A172 (cell line): ENCODE measurements at regions not wholly inside any gene's neighbourhood (a gene's known extent, or its start where the extent isn't known, plus 50 kb on each side); places are given as distances from the start of the nearest gene placed in this dataset.
"Not testable (repeated sequence)": the region's sequence is repeated elsewhere in the genome, so short reads cannot be mapped to it uniquely, and the experiment has no call there.

Source experiments
- DNase-seq: peaks from one replicate; pipeline ENCODE4 v3.0.0-alpha.2; 2015; ENCODE audit warnings: low spot score

DNA sequence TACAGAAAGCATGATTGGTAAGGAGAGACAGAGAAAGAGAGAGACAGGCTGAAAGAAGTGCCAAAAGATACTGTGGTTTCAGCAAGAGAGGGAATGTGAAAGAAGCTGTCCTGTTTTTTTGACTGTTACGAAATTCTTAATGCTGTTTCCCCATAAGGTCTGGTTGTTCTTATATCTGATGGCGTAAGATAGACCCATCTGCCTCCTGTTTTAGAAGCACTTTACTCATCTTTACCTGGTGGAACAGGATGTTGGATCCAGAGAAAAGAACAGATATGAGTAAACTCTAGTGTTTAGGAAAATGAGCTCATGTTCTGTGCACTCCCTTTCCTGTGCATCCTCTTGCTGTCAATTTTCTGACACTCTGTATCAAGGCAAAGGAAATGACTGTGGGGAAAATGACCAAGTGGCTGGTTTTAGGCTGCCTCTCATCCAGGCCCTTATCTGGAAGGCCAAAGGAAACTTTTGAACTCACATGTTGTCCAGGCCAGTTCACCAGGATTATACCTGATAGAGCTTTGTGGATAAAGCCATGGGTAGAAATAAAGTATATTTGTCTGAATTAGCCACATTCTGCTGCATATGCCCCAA lies 311.7 kb upstream of the HTR2C start:
- no peak for DNase-seq

DNA sequence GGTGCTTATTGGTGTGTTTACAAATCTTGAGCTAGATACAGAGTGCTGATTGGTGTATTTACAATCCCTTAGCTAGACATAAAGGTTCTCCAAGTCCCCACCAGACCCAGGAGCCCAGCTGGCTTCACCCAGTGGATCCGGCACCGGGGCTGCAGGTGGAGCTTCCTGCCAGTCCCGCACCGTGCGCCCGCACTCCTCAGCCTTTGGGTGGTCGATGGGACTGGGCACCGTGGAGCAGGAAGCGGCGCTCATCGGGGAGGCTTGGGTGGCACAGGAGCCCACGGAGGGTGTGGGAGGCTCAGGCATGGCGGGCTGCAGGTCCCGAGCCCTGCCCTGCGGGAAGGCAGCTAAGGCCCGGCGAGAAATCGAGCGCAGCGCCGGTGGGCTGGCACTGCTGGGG lies 313.5 kb upstream of the HTR2C start:
- not testable (repeated sequence) for DNase-seq

DNA sequence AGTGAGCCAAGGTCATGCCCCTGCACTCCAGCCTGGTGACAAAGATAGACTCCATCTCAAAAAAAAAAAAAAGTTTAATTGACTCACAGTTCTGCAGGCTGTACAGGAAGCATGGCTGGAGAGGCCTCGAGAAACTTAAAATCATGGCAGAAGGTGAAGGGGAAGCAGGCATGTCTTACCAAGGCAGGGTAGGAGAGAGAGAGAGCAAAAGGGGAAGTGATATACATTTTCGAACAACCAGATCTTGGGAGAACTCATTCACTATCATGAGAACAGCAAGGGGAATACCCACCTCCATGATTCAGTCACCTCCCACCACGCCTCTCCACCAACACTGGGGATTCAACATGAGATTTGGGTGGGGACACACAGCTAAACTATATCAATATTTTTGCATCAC lies 315.2 kb upstream of the HTR2C start:
- no peak for DNase-seq

DNA sequence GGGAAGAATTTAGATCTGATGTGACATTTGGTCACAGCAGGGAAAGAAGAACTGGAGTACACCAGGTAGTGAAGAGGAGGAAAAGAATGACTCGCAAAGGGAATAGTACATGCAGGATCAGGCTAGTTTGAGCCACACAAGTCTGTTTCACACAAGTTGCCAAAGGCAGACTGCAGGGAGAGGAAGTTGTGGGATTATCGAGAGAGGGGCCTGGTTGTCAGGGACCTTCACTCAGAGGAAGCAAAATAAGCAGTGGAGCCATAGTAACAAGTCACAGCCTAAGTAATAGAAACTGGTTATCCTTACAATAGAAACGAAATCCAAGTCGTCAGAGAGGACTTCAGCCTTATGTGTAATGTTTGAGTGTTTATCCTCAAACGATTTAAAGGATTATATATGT lies 316.7 kb upstream of the HTR2C start:
- no peak for DNase-seq

DNA sequence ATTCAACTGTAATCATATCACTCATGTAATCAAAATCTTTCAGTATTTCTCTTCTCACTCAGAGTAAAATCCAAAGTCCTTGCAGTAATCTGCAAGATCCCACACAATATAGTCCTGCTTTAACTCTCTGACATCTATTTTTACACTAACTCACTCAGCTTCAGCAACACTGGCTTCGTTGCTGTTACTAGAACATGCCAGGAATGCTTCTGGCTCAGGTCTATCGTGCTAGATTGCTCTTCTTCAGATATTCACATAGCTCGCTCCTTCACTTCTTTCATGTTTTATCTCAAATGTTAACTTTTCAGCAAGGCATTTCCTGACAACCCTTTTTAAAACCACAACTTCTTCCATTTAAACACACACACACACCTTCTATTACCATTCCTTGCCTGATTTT lies 331.7 kb upstream of the HTR2C start:
- DNase-seq, result no peak

DNA sequence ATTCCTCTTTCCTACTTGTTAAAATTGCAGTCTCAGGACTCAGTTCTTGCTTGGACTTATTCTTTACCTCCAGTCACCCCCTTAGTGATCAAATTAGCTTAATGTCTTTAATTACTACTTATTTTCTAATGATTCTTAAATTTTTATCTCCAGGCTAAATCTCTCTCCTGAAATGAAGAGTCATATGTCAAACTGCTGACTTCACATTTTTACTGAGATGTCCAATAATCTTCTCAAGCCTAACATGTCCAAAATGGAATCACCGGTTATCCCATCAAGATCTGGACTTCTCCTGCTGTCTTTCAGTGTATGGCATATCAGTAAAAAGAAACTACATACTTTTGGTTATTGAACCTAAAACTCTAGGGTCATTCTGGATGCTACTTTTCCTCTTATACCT lies 332.3 kb upstream of the HTR2C start:
- DNase-seq, result no peak

DNA sequence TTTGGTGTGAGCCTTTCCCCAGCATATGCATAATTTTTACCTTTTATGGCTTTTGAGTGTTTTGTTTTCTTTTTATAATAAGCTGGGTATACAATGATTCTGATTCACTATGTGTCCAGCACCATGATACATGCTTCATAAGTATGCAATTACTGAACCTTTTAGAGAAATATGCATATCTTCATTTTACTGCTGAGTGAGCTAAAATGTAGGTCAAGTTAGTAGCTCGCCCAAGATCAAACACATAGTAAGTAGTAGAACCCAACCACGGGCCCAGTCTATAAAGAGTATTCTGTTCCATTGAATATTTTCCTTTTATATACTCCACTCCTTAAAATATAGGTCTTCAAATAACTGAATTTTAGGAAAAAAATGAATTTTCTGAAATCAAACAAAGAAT lies 362.4 kb upstream of the HTR2C start:
- no peak for DNase-seq

DNA sequence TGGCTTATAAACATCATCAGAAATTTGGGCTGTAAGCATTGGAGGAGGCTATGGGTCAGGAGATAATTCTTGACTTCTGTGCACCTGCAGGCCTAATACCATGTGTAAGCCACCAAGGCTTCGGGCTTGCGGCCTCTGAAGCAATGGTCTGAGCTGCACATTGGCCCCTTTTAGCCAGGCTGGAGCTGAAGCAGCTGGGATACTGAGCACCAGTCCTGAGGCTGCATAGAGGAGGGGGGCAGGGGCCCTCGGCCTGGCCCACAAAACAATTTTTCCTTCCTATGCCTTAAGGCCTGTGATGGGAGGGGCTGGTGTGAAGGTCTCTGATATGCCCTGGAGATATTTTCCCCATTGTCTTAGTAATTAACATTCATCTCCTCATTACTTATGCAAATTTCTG lies 373.0 kb upstream of the HTR2C start:
- DNase-seq, result no peak

DNA sequence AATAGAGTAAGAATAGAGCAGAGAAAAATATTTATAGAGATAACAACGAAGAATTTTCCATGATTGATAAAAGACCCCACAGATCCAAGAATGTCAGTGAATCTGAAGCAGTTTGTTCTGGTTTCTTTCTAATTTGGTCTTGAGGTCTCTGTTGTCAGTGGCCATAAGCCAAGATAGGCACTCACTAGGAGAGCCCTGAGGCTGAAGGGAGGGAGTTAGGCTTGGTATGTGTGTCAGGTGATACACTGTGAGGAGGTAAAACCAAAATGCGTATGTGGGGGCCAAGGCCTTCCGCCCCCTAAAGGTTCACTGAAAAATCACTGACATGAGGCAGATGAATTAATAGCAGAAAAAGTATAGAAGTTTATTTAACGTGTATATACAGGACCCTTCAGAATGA lies 382.3 kb upstream of the HTR2C start:
- DNase-seq, result no peak

DNA sequence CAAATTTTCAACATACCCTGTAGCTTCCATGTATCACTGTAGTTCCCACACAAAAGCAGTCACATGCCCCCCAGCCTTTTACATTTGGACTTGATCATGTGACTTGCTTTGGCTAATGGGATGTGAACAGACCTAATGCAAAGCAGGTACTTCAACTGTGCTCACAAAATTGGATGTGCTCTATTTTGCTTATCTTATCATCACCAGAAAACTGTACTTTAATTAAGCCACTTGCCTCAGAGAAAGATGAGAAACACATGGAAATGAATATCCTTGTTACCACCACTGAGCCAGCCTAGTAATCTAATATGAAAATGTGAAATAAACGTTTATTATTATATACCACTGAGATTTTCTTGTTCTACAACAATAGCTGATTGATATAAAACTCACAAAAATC lies 402.7 kb upstream of the HTR2C start:
- DNase-seq, result no peak

DNA sequence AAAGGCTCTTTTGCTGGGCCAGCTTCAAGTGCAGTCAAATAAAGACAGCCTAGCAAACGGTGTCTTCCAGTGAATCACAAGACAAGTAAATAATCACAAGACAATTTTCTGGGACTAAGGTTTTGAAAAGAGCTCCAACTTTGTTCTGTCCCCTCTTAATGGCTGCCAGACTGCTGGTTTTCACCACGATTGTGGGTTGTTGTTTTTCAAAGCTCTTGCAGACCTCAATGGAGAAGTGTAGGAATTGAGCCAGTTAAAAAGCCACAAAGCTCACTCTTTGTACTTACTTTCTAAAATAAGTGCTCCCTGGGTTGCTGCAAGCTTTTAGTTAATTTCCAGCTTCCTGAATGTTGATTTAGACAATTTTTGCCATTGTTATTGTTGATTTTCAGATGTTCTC lies 405.8 kb upstream of the HTR2C start:
- DNase-seq, result no peak

DNA sequence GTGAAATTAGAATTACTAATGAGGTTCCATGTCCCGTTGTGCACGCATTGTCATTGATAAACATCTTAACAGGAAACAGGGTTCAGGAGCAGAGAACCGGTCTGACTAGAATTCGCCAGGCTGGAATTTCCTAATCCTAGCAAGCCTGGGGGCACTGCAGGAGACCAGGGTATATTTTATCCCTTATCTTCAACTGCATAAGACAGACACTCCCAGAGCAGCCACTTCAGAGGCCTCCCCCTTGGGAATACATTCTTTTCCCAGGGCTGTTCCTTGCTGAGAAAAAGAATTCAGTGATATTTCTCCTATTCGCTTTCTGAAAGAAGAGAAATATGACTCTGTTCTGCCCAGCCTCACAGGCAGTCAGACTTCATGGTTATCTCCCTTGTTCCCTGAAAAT lies 416.6 kb upstream of the HTR2C start:
- not testable (repeated sequence) for DNase-seq

DNA sequence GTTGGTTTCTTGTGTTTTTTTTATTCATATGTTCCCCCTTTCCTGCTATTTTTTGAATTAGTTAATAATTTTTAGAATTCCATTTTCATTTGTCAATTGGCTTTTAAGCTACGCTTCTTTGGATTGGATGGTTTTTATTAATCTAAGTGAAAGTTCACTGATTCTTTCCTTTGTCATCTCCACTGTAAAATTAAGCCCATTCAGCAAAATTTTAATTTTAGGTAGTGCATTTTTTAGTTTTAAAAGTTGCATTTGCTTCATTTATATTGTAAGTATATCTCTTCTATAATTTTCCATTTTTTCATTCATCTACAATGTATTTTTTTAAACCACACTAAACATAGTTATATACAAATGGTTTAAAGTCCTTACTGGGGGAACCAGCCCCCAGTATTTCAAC lies 417.3 kb upstream of the HTR2C start:
- DNase-seq, result no peak

DNA sequence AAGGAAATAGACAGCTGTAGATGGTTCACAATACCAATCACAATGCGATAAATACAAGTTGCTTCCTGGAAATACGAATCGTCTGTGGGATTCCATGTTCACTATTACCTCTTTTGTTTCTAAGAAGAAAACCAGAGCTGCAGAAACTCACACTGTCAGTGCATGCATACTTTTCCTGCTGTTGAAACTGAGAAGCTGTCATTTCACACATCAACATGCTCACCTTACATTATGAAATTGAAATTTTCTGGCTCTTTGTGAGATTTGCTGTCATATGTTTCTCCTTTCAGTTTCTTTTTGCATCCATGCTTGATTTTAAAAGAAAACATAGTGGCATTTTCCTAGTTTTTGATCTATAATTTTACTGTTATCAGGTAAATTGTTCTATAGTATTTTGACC lies 418.3 kb upstream of the HTR2C start:
- DNase-seq, result no peak

DNA sequence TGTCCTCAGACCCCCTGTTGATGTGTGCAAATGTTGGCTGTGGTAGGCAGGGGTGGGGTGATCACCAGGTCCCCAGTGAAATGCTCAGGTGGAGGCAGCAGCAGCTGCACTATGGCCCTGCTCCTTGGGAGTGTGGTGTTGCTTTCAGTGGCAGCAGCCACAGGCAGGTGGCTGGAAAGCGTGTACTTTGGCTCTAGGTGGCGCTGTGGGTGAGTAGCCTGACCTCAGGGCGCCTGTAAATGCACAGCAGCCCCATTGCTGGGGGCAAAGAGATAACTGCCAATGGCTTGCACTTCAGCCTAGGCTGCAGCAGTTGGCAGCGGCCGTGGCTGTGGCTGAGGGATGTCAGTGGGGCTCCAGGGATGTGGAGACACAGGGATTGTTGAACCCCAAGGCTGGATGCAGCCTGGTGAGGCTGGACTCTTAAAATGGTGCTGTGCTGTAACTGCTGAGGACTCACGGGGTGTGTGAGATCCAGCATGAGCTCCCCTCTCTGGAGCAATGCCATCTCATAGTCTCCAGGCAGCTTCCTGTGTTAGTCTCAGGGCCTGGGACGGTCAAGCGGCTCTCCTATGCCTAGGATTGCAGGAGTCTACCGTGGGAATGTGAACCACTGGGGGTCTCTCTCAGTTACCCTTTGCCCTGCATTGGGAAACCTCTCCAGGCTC lies 421.7 kb upstream of the HTR2C start:
- DNase-seq, result no peak

DNA sequence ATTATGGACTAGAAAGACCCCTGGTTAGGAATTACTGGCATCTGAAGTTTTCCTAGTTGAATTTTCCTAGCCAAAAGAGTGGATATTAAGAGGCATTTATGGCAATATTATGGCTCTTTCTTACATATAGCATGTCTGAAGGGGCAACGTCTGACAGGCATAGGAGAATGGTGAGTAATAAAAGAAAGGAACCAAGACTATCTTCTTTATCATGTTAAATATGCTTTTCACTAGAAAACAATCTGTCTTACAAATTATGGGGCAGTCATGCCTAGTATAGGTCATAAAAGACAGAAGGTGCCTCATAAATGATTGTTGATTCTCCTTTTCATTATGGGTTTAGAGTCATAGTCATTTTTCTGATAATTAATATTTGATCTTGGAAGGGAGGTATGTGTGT lies 431.1 kb upstream of the HTR2C start:
- no peak for DNase-seq

DNA sequence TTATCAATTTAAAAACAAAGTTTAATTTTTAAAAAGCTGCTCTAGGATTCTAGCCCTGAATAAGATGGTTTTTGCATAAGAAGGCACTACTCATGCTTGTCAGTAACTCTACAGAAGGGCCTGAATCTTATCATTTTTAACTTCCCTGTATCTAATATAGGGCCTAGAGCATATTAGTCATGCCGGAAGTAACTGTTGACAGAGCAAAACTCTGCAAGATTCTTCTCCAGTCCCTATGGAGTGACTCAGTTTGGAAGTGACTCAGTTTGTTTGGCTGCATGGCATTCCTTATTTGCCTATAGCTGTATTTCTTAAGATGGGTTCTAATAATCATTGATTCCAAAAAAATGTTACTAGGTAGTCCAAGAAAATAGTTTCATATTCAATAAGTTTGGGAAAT lies 431.8 kb upstream of the HTR2C start:
- DNase-seq, result peak; percentile 70

DNA sequence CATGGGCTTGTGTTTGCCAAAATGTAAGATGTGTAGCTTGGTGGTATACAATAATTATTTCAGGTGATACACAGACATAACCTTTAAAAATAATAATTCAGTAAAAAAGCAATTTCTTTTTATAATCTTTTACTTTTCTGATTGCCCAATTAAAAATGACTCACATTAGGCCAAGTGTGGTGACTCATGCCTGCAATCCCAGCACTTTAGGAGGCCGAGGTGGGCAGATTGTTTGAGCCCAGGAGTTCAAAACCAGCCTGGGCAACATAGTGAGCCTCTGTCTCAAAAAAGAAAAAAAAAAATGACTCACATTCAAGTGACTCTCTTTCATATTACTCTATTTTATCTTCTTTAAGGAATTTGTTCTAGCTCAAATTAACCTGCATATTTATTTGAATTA lies 449.4 kb upstream of the HTR2C start:
- DNase-seq, result no peak

DNA sequence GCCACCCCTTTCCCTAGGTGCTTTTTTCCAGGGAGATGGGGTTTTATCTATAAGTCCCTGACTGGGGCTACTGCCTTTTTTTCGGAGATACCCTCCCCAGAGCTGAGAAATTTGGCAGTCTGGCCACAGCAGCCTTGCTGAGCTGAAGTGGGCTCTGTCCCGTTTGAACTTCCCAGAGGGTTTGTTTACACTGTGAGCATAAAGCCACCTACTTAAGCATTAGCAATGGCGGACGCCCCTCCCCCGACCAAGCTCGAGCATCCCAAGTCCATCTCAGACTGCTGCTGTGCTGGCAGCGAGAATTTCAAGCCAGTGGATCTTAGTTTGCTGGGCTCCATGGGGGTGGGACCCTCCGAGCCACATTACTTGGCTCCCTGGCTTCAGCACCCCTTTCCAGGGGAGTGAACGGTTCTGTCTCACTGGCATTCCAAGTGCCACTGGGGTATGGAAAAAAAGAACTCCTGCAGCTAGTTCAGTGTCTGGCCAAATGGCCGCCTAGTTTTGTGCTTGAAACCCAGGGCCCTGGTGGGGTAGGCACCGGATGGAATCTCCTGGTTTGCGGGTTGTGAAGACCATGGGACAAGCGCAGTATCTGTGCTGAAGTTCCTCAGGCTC lies 456.4 kb upstream of the HTR2C start:
- no peak for DNase-seq

DNA sequence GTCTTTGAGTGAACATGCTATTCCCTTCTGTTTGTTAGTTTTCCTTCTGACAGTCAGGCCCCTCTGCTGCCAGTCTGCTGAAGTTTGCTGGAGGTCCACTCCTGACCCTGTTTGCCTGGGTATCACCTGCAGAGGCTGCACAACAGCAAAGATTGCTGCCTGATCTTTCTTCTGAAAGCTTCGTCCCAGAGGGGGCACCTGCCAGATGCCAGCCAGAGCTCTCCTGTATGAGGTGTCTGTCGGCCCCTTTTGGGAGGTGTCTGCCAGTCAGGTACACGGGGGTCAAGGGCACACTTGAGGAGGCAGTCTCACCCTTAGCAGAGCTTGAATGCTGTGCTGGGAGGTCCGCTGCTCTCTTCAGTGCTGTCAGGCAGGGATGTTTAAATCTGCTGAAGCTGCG lies 456.9 kb upstream of the HTR2C start:
- DNase-seq, result no peak

DNA sequence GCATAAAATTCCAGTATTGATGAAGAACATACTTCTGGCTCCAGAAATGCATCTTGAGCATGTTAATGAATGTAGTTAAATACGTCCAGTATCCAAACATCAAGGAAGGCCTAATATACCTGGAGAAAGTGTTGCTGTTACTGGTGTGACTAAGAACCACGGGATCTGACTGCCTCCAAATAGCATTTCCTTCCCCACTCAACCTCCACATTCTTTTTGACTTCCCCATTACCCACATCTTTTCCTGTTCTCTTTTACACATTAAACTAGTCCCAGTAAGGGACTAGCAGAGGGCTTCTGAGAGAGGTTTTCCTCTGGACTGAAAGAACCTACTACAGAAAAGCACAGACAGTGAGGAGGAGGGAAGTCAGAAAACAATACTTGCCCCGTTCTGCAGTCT lies 482.8 kb upstream of the HTR2C start:
- DNase-seq, result no peak

DNA sequence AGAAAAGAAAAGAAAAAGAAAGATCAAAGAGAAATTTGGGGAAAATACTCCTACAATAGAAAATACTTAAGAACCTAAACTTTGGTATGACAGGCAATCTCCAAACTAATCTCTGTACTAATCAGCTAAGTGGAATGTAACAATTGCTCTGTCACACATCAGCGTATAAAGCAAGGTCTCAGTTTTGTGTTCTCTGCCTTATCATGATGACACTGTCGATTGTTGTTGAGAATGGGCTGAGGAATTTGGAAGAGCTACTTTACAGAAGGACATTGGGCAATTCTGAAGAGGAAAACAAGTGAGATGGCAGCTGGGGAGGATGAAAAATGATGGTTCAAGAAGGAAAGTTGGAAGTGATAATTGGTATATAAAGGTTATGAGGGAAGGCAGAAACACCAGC lies 486.0 kb upstream of the HTR2C start:
- DNase-seq, result no peak

DNA sequence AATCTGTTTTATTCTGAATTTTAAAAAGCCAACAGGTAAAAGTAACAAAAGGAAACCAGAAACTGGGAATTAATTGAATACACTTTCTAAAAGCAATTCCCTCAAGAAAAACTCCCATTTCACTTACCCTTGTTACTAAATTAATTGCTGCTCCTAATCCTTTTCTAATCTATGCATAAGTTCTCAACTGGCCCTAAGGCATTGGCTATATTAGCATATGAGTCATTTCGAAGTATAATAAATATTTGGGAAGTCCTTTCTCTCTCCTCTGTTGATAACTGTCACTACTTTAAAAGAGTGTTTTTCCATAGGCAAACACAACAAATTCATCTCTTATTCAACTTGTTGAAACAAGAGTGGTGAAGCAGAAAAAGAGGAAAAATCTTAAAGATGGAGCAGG lies 486.5 kb upstream of the HTR2C start:
- DNase-seq, result no peak

DNA sequence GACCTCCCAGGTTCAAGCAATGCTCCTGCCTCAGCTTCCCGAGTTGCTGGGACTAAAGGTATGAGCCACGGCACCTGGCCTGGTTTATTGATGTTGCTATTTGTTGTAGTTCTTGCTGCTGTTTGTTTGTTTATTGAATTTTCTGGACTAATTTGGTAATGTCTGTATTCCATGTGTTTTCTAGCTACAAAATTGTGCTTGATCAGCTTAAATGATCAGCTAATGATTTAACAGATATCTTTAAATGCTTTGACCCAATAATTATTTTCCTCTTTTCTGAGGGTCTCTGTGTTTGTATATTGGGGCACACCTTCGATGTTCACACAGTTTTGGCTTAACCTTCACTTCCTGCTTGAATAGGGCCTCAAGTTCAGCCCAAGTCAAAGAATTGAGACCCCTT lies 488.1 kb upstream of the HTR2C start:
- DNase-seq, result no peak
